Right ventricle myocardium superior (tissue), 1 donor: ENCODE measurements at regions not wholly inside any gene's neighbourhood (a gene's known extent, or its start where the extent isn't known, plus 50 kb on each side); places are given as distances from the start of the nearest gene placed in this dataset.

Source experiments
- ATAC-seq: fragments of 200-7000 bp; cut with Tn5 transposase; one replicate; pipeline ENCODE4 v1.9.1; 2020; ENCODE audit warnings: mild to moderate bottlenecking; ENCODE audit not compliant: poor library complexity
- DNase-seq: peaks from one replicate; pipeline ENCODE4 v3.0.0-alpha.2; 2020
- intact Hi-C: fragments of 100-400 bp; cut with DNase I; formaldehyde crosslinking; loops from one replicate; pipeline ENCODE4 v1.11.2; 2022
- donor health status: DM: no; HTN: yes; CAD: no; lungs with severe emphysema.

DNA sequence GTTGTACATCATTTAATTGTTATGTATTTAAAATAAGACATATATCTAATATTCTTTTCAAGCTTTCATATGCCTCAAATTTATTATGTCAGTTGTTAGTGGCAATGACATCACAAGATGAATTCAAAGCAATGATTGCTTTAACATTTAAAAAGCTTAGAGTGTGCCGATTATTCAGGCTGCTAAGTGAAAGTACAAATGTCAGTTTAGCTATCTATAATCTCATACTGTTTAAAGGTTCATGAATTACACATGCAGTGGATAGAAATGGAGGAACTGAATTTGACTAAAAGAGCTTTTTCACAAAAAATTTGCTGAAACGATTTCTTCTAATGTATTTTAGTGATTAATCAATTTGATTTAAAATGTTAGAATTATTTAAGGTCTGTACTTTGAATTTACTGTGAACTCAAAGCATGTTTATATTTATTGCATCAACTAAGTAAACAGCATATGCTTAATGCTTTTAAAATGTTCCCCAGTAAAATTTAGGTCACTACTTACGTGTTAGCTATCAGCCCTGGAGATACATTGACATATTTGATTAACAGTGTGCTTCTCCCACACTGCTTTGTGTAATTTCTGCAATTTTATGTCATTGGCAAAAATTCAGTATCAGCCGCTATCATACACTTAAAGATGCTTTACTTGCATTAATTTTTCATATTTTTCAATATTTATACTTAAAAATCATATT, 334.9 kb downstream of the PARP8 start:
- no peak for ATAC-seq
- DNase-seq = no peak
- intact Hi-C loops = no loop called here

DNA sequence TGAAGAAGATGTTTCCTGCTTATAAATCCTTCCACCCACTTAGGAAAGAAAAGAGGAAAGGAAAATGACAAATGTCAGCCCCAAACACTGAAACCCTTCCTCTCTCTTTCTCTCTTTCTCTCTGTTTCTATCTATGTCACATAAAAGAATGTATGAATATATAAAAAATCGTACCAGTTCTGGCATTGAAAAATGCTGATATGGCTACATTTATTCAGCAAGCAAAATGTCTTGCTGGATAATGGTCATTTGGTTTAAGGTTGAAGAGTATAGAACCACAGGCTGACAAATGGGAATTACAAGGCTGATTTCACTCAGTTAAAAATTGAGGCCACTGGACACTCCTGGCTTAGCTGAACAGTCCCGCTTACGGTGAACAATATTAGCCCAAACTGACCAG, 335.9 kb downstream of the PARP8 start:
- ATAC-seq (no peak), DNase-seq (no peak)
- intact Hi-C loops = no loop called here

DNA sequence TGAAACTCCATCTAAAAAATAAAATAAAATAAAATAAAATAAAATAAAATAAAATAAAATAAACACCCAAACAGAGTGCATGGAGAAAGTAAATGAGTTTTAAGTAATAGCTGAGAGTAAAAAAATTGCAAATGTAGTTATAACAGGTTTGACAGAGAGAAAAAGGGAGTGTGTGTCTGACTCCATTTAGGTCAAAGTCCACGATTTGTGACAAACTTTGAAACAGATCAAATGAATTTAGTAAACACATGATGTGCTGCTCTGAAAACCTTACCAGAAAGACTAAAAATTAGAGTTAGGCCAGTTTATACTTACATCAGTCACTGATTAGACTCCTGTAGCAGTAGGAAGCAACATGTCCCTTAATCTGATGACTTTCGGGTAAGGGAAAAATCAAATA, 346.6 kb downstream of the PARP8 start:
- intact Hi-C loops = no loop called here
- DNase-seq = no peak
- no peak for ATAC-seq

DNA sequence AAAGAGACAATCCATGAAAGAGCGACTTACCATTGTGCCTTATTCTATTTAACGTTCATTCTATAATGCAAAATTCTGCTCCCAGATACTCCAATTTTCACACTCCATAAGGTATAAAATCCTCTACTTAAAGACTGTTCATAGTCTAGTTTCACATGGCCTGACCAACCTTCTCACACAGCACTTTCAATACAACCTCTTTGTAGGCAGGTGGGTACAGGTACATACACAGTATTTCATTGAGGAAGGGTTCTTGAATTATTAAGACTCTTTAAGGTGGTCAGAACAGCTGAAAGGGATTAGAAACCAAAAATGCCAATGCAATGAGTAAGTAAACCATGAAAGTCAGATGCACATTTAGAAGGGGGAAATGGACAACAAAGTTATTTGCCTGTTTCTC, 352.0 kb downstream of the PARP8 start:
- no peak for DNase-seq
- intact Hi-C loops = no loop called here
- ATAC-seq = no peak

DNA sequence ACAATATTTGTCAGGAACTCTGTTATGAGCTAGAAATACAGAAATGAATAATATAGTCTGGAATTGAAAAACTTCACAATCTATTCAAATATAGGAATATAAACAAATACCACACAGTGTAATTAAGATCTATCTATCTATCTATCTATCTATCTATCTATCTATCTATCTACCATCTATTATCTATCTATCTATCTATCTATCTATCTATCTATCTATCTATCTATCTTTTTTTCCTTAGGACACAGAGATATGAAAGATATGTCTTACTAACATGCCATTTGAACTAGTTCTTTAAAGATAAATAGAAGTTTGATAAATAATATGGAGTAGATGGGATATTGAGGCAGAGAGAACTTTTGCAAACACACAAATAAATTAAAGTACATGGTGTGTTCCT, 357.8 kb downstream of the PARP8 start:
- intact Hi-C loops = no loop called here
- ATAC-seq (no peak), DNase-seq (no peak)

DNA sequence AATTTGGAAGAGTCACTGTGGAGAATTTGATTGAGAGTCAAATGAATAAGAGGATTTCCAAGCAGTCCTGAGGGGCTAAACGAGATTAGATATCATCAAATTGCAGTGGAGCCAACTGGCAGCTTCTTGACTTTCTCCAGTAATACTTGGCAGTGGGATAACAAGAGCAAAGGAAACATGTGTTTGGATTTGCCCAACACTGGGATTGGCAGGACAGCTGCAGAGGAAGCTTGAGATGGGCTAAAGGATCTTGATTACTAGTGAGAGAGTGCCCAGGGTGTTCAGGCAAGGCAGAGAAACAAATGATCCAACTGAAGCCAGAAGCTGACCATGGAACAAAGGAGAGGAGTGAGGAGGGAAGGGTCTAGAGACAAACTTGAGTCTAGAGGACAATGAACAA, 356.0 kb upstream of the ISL1 start:
- DNase-seq (no peak), ATAC-seq (no peak)
- intact Hi-C loops = no loop called here

DNA sequence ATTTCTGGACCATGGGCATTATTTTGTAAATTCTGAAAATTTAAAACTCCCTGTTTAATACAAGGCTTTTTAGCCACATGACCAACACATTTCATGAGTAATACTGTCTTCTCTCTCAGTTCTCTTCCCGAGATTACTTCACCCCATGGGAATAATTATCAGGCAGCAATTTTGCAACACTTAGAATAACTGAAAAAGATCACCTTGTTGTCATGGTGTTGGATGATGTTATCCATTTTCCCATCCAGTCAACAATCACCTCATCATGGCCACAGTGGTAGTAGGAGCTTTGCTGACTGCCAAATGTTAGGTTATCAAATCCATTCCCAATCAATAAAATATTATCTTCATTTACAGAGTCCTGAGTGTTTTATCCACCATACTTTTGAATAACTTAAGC, 354.9 kb upstream of the ISL1 start:
- no peak for ATAC-seq
- DNase-seq = no peak
- intact Hi-C loops = no loop called here

DNA sequence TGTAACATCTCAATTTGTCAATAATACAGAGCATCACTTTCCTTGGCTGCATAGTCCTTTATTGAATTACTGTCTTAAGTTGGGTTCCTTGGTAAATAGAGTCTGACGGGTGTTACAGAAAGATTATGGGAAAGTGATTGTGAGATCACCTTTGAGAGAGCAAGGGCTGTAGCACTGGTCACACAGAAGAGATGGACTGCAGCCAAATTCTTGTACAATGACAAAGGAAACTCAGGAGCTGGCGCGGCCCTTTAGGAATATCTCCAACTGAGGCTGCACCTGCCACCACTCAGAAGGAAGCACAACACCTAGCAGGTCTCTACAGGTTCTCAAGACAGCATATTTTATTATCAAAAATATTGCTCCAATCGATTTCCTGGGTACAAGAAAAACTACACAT, 350.0 kb upstream of the ISL1 start:
- ATAC-seq (no peak), DNase-seq (no peak)
- intact Hi-C loops = no loop called here

DNA sequence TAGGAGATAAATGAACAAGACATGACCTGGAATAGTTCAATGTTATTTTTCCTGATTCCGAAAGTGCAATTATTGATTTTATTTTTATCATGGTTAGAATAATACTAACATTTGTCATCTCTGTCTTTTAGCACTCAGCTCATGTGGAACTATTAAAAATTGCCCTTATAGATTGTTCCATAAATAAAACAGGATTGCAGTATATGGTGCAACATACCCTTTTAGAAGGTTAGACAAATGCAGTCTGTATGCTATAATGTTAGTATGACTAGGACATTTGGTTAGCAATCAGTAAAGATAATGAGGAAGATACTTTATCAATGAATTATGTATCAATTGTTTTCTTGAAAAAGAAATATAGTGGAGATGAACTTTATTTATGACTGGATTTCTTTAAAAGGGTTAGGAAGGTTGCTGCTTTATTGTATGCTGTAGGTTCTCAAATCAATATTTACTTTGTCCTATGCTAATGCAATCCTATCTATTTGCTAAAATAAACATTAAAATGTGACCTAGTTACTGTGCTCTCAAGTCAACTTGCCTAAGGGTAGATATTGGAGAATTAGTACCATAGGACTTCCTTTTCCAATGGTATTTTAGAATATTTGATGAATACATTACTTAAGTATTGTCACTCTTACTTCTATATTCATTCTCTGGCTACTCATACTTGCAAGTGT, 348.9 kb upstream of the ISL1 start:
- no peak for DNase-seq
- no peak for ATAC-seq
- intact Hi-C loops = no loop called here

DNA sequence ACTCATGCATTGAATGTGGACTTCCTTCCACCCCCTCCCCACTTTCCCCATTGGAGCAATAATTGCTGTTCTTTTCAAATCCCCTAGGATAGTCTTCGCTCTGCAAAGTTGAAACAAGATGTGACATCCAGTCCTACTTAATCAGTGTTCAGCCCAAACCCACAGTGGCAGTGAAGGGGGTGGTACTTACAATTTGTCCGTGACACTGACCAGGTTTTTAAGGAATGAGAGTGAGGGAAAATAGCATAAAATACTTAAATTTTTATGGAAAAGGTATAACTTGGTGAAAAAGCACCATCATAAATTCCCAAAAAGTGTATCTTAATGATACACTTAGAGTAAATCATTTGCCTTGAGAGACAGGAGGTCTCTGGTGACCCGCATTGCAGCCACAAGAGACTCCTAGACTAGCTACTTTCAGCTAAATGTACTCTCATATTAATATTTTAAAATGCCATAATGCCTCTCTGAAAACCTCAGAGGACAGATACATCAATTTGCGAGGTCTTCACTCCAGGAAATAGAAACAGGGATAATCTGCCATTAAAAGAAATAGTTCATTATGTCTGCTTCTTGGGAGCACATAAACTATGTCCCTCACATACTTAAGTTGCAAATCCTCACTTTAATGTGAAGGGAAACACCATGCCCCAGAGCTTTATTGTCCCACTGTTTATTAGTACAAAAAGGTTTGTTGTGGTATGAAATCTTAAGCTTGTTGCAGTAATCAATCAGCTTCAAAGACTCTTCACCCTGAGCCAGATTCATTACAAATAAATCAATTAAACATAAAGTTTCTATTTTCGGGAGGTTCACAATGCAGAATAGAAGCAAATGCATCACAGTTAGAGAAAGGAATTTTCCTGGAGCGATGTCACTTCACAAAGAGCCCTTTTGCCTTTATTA, 343.6 kb upstream of the ISL1 start:
- ATAC-seq (no peak), DNase-seq (no peak)
- intact Hi-C loops = no loop called here

DNA sequence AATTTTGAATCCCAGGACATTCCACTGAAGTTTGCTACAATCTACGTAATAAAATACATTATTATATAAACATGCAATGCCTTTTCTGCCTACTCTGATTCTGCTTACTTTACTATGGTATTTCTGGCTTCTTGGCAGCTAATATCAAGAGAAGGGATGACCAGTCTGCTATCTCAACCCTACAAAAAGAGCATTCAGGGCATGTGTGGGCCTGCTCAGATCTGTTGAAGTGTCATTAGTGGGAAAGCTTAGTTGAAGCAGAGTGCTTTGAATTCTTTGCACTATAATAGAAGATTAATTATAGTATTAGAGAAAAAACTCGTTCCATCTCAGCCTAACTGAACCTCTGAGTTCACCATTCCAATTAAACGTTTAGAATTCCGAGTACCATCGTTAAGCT, 339.5 kb upstream of the ISL1 start:
- no peak for DNase-seq
- intact Hi-C loops = no loop called here
- no peak for ATAC-seq

DNA sequence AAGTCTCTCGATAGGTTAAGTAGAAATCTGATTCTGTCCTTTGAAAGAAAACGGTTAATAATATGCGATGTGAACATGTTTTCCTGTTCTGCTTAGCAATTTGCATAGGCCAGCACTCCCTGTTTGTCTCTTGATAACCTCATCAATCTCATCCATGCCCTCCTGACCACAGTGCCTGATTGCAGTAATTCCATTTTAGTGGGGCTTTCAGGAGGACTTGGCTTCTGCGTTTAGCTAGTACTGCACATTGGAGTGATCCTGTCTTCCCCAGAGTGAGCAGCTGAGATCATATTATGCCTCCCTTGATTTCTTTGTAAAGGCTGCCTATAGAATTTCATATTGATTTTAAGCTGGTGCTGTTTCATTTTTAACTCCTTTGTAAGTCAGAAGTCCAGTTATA, 335.9 kb upstream of the ISL1 start:
- intact Hi-C loops = no loop called here
- ATAC-seq = no peak
- no peak for DNase-seq

DNA sequence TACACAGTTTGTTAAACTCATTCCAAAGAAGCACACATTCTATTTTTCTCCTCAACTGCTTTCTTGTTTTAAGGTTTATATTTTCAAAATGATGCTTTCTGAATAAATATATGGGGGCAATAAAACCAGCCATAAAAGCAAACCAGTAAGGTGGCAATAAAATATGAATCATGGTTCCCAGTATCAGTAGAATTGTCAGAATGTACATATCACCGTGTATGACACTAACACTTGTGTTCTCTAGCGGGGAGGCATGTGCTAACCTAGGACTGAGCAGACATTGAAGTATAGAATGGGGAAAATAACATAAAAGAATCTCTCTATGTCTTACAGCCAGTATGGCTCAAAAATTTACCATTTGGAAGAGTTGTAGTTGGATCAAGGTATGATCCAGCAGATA, 329.9 kb upstream of the ISL1 start:
- no peak for ATAC-seq
- intact Hi-C loops = no loop called here
- DNase-seq = no peak

DNA sequence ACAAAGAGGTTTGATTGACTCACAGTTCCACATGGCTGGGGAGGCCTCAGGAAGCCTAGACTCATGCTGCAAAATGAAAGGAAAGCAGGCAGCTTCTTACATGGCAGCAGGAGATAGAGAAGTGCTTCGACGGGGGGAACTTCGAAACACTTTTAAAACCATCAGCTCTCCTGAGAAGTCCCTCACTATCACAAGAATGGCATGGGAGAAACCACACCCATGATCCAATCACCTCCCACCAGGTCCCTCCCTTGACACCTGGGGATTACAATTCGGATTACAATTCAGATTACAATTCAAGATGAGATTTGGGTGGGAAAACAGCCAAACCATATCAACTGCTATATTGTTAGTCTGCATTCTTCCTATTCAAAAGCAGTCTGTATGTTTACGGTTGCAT, 322.3 kb upstream of the ISL1 start:
- intact Hi-C loops = no loop called here
- DNase-seq (no peak), ATAC-seq (no peak)

DNA sequence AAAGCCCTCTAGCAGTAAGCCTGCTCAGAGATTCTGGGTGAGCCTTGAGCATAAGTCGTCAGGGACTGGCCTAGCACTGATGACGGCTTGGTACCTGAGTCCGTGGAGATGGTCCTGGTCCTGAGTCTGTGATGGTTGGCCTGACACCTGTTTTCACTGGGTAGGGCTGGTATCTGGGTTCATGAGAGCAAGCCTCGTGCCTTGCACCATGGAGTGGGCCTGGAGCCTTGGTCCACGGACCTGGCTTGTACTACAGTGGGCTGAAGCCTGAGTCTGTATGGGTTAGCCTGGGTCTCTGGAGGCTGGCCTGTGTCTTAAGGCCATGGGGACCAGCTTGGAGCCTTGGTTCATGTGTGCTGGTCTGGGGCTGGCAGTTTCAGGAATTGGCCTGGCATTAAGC, 310.3 kb upstream of the ISL1 start:
- DNase-seq (no peak), ATAC-seq (no peak)
- intact Hi-C loops = no loop called here

DNA sequence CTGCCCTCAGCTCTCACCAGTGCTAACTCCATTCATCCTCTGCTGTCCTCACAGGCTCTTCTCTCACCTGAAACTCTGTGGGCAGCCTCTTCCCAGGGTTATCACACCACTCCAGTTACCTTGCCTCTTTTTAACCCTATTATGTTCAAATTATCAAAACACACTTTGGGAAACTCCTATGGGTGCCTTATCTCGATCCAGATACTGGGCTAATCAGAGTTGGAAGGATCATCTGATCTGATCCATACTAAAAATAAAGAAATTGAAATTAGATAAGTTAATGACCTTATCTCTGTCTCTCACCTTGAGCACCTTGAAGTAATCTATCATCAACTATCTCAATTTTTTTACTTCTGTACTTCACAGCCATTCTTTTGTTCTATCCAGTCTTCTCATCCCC, 300.5 kb upstream of the ISL1 start:
- intact Hi-C loops = no loop called here
- no peak for ATAC-seq
- no peak for DNase-seq

DNA sequence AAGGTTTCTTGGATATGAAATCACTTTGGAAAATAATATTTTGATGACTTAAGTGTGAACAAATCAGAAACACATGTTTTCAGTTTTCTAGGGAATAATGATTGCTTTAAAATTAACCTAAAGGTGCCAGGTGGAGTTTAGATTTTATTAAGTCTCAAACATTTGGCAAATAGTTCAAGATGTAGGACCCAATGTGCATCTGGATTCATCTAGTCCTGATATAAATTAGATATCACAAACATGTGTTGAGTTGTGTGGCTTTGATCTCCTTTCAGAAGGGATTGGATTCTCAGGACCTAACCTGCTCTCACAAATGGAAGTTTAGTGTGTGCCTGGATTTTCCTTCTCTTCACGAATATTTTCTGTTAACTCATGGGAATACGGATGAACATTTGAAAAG, 291.4 kb upstream of the ISL1 start:
- DNase-seq (no peak), ATAC-seq (no peak)
- intact Hi-C loops = no loop called here

DNA sequence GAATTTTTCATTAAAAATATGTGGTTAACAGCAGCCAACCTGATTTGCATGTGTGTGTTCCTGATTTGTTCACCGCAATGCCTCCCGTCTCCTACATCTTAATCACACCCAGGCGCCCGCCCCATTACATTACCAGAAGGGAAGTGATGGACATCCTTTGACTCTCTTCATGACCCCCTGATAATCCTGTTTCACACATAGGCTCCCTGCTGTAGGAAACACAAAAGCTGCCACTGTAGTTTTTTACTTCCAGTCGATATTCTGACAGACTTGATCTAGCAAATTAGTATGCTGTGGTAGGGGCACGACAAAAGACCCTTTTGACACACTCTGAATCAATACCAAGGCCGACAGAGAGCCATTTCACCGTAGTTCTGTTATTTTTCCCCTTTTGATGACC, 287.8 kb upstream of the ISL1 start:
- ATAC-seq (no peak), DNase-seq (no peak)
- intact Hi-C loops = no loop called here

DNA sequence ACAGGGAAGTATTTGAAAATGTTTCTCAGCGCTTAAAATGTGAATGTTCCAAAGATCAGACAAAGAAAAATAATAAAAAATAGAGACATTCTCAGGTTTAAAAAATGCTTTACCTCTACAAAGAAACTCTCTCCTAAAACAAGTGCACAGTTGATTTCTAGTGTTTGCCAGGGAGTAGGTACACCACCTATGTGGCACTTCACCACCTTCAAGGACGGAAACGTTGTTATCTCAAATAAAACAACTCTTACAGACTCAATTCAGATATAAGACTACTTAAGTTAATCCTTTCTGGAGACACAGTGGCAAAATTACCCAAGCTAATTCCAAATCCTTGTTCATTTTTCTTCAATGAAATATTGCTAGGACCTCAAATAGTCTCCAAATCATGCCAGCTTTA, 286.4 kb upstream of the ISL1 start:
- DNase-seq (no peak), ATAC-seq (no peak)
- intact Hi-C loops = no loop called here
